TTC549 (cell line): ENCODE measurements at regions not wholly inside any gene's neighbourhood (a gene's known extent, or its start where the extent isn't known, plus 50 kb on each side); places are given as distances from the start of the nearest gene placed in this dataset.
"Not testable (repeated sequence)": the region's sequence is repeated elsewhere in the genome, so short reads cannot be mapped to it uniquely, and the experiment has no call there.

Source experiments
- FAIRE-seq: peaks from 2 replicates; lab custom pipeline; 2012; peaks lifted over from hg19 to GRCh38; lab: Jason Lieb, UNC

GRCh38 chr18:997499-997898, 92.8 kb downstream of the ADCYAP1 start:
- FAIRE-seq = no peak

GRCh38 chr18:998936-999335, 94.3 kb downstream of the ADCYAP1 start:
- no peak for FAIRE-seq

- FAIRE-seq = no peak
These were observed 98.0 kb downstream of the ADCYAP1 start for GRCh38 chr18:1002653-1003178.

- no peak for FAIRE-seq
These were observed 98.8 kb downstream of the ADCYAP1 start for GRCh38 chr18:1003499-1003898.

GRCh38 chr18:1006304-1006703, 101.6 kb downstream of the ADCYAP1 start:
- no peak for FAIRE-seq

GRCh38 chr18:1006965-1007364, 102.3 kb downstream of the ADCYAP1 start:
- no peak for FAIRE-seq

- no peak for FAIRE-seq
These were observed 106.7 kb downstream of the ADCYAP1 start for GRCh38 chr18:1011349-1011748.

GRCh38 chr18:1012775-1013174, 108.1 kb downstream of the ADCYAP1 start:
- no peak for FAIRE-seq

GRCh38 chr18:1013951-1014350, 109.3 kb downstream of the ADCYAP1 start:
- no peak for FAIRE-seq

GRCh38 chr18:1014509-1014908, 109.8 kb downstream of the ADCYAP1 start:
- no peak for FAIRE-seq

GRCh38 chr18:1014951-1015624, 110.4 kb downstream of the ADCYAP1 start:
- no peak for FAIRE-seq

- FAIRE-seq = no peak
These were observed 111.1 kb downstream of the ADCYAP1 start for GRCh38 chr18:1015777-1016176.

GRCh38 chr18:1017227-1018058, 112.8 kb downstream of the ADCYAP1 start:
- no peak for FAIRE-seq

GRCh38 chr18:1018181-1018681, 113.6 kb downstream of the ADCYAP1 start:
- FAIRE-seq = no peak

- no peak for FAIRE-seq
These were observed 114.5 kb downstream of the ADCYAP1 start for GRCh38 chr18:1019191-1019590.

- no peak for FAIRE-seq
These were observed 116.2 kb downstream of the ADCYAP1 start for GRCh38 chr18:1020731-1021344.

- FAIRE-seq = no peak
These were observed 122.3 kb downstream of the ADCYAP1 start for GRCh38 chr18:1026930-1027329.

- not testable (repeated sequence) for FAIRE-seq
These were observed 128.4 kb downstream of the ADCYAP1 start for GRCh38 chr18:1033092-1033491.

- FAIRE-seq = no peak
These were observed 130.3 kb downstream of the ADCYAP1 start for GRCh38 chr18:1034971-1035370.

GRCh38 chr18:1036926-1037325, 132.3 kb downstream of the ADCYAP1 start:
- FAIRE-seq = no peak

- no peak for FAIRE-seq
These were observed 133.1 kb downstream of the ADCYAP1 start for GRCh38 chr18:1037776-1038175.

- no peak for FAIRE-seq
These were observed 134.8 kb downstream of the ADCYAP1 start for GRCh38 chr18:1039421-1039820.

GRCh38 chr18:1043039-1043438, 138.4 kb downstream of the ADCYAP1 start:
- not testable (repeated sequence) for FAIRE-seq
